IMR-90 (cell line): ENCODE measurements at regions not wholly inside any gene's neighbourhood (a gene's known extent, or its start where the extent isn't known, plus 50 kb on each side); places are given as distances from the start of the nearest gene placed in this dataset.
A peak's percentile ranks its signal among the peaks of the same experiment; 100 is the strongest.

Experiments
- ATAC-seq: fragments of 200-7000 bp; cut with Tn5 transposase; 2 replicates; pipeline ENCODE4 v1.9.1; 2020; ENCODE audit warnings: low read depth, mild to moderate bottlenecking, moderate library complexity
- BruUV-seq: library from RNA; stranded (reverse); fragments of 400-500 nt; replicated peaks from 2 replicates; lab custom pipeline; 2021; lab: Mats Ljungman, UMichigan
- CTCF ChIA-PET: fragments of 300-600 bp; formaldehyde crosslinking; extraction: SDS; loops from one replicate; lab custom pipeline; 2021; ENCODE audit warnings: antibody characterized with exemption; lab: Yijun Ruan, JAX
- POLR2A ChIA-PET: fragments of 300-600 bp; sonication (Branson Sonifier 250); formaldehyde crosslinking; loops from one replicate; lab custom pipeline; 2022; ENCODE audit warnings: antibody characterized with exemption; ENCODE audit not compliant: unreplicated experiment; lab: Charles Lee
- DNase-seq: peaks from one replicate; pipeline ENCODE4 v3.0.0; 2013
- H2AFZ ChIP-seq: replicated peaks from 2 replicates; pipeline ENCODE3; 2013; ENCODE audit warnings: low read length, mild to moderate bottlenecking; ENCODE audit not compliant: poor library complexity
- H2AK5ac ChIP-seq: 2 replicates; pipeline ENCODE4 v1.6.1; 2013; ENCODE audit warnings: low read depth, low read length, inconsistent platforms
- H2AK9ac ChIP-seq: replicated peaks from 2 replicates; pipeline ENCODE3; 2013; ENCODE audit warnings: mild to moderate bottlenecking, low read depth, low read length, moderate library complexity; ENCODE audit not compliant: poor library complexity
- H2BK120ac ChIP-seq: 2 replicates; pipeline ENCODE4 v1.6.1; 2013; ENCODE audit warnings: low read depth, low read length, inconsistent platforms
- H2BK15ac ChIP-seq: 3 replicates; pipeline ENCODE4 v1.6.1; 2013; ENCODE audit warnings: low read depth, low read length, inconsistent platforms
- H2BK20ac ChIP-seq: 2 replicates; pipeline ENCODE4 v1.6.1; 2013; ENCODE audit warnings: low read depth, mild to moderate bottlenecking, inconsistent platforms, low read length, moderate library complexity
- H2BK5ac ChIP-seq: 2 replicates; pipeline ENCODE4 v1.6.1; 2013; ENCODE audit warnings: mild to moderate bottlenecking, low read depth, low read length, inconsistent platforms; ENCODE audit not compliant: poor library complexity, severe bottlenecking
- H3K14ac ChIP-seq: replicated peaks from 2 replicates; pipeline ENCODE4 v1.6.1; 2013; ENCODE audit warnings: low read depth, low read length, inconsistent platforms
- H3K18ac ChIP-seq: 2 replicates; pipeline ENCODE4 v1.6.1; 2013; ENCODE audit warnings: low read depth, low read length, control low read depth
- H3K23ac ChIP-seq: 2 replicates; pipeline ENCODE4 v1.6.1; 2013; ENCODE audit warnings: low read depth, low read length, inconsistent platforms
- H3K27ac ChIP-seq: 2 replicates; pipeline ENCODE4 v1.5.1; 2013; ENCODE audit warnings: mild to moderate bottlenecking, control low read depth, low read length; ENCODE audit not compliant: insufficient read depth
- H3K27me3 ChIP-seq: 2 replicates; pipeline ENCODE4 v1.6.1; 2013; ENCODE audit warnings: low read length; ENCODE audit not compliant: control insufficient read depth, insufficient read depth
- H3K36me3 ChIP-seq: 2 replicates; pipeline ENCODE4 v1.6.1; 2013; ENCODE audit warnings: low read length, mixed read lengths; ENCODE audit not compliant: control insufficient read depth, insufficient read depth
- H3K4ac ChIP-seq: 2 replicates; pipeline ENCODE4 v1.6.1; 2013; ENCODE audit warnings: low read depth, low read length, inconsistent platforms
- H3K4me1 ChIP-seq: 2 replicates; pipeline ENCODE4 v1.6.1; 2013; ENCODE audit warnings: low read length, mixed read lengths; ENCODE audit not compliant: control insufficient read depth, insufficient read depth
- H3K4me2 ChIP-seq: 2 replicates; pipeline ENCODE4 v1.6.1; 2013; ENCODE audit warnings: low read depth, mild to moderate bottlenecking, control low read depth, low read length, moderate library complexity
- H3K4me3 ChIP-seq: 2 replicates; pipeline ENCODE4 v1.5.1; 2013; ENCODE audit warnings: low read depth, mild to moderate bottlenecking, control low read depth, low read length, moderate library complexity; ENCODE audit not compliant: insufficient read depth
- H3K56ac ChIP-seq: 2 replicates; pipeline ENCODE4 v1.6.1; 2013; ENCODE audit warnings: low read length, inconsistent platforms; ENCODE audit not compliant: insufficient read depth; ENCODE audit errors: extremely low read depth
- H3K79me1 ChIP-seq, 2 experiments: 2 replicates each; pipeline ENCODE4 v1.6.1; 2013; ENCODE audit warnings: low read length in 2 of 2, inconsistent platforms in 1 of 2, low read depth in 1 of 2
- H3K9ac ChIP-seq: 2 replicates; pipeline ENCODE4 v1.6.1; 2013; ENCODE audit warnings: low read depth, low read length, control low read depth
- H3K9me1 ChIP-seq: 2 replicates; pipeline ENCODE4 v1.6.1; 2013; ENCODE audit warnings: low read length, inconsistent platforms; ENCODE audit not compliant: insufficient read depth
- H3K9me3 ChIP-seq: 2 replicates; pipeline ENCODE4 v1.6.1; 2013; ENCODE audit warnings: low read length; ENCODE audit not compliant: control insufficient read depth, insufficient read depth
- H4K20me1 ChIP-seq: 2 replicates; pipeline ENCODE4 v1.6.1; 2013; ENCODE audit warnings: low read length, inconsistent platforms; ENCODE audit not compliant: insufficient read depth
- H4K5ac ChIP-seq: 2 replicates; pipeline ENCODE4 v1.6.1; 2013; ENCODE audit warnings: mild to moderate bottlenecking, low read depth, low read length, control low read depth
- H4K8ac ChIP-seq, 2 experiments: 2 replicates each; pipeline ENCODE4 v1.6.1; 2013; ENCODE audit warnings: low read depth in 2 of 2, low read length in 2 of 2, control low read depth in 1 of 2, inconsistent platforms in 1 of 2
- H4K91ac ChIP-seq: 2 replicates; pipeline ENCODE4 v1.6.1; 2013; ENCODE audit warnings: low read depth, low read length, inconsistent platforms; ENCODE audit not compliant: insufficient read depth
- BHLHE40 ChIP-seq: fragments of 150-350 bp; IDR thresholded peaks from 2 replicates; pipeline ENCODE4 v1.6.1; 2016; ENCODE audit warnings: mild to moderate bottlenecking, low read depth, low read length
- CEBPB ChIP-seq: IDR thresholded peaks from 2 replicates; pipeline ENCODE4 v1.6.1; 2012; ENCODE audit warnings: low read depth, low read length, improper control_type of control experiment
- CHD1 ChIP-seq: IDR thresholded peaks from 2 replicates; pipeline ENCODE4 v1.6.1; 2012; ENCODE audit warnings: low read depth, low read length, improper control_type of control experiment
- CTCF ChIP-seq: conservative IDR thresholded peaks from 2 replicates; pipeline ENCODE4 v1.5.1; 2012; ENCODE audit warnings: mild to moderate bottlenecking, low read depth, low read length, improper control_type of control experiment
- ELK1 ChIP-seq: fragments of 150-350 bp; IDR thresholded peaks from 2 replicates; pipeline ENCODE4 v1.6.1; 2016; ENCODE audit warnings: low read depth, mild to moderate bottlenecking, low read length, moderate library complexity, borderline replicate concordance
- FOS ChIP-seq: fragments of 150-350 bp; IDR thresholded peaks from 2 replicates; pipeline ENCODE4 v1.6.1; 2016; ENCODE audit warnings: low read depth, low read length
- MAFK ChIP-seq: IDR thresholded peaks from 2 replicates; pipeline ENCODE4 v1.6.1; 2012; ENCODE audit warnings: low read depth, low read length, improper control_type of control experiment
- MAZ ChIP-seq: IDR thresholded peaks from 2 replicates; pipeline ENCODE4 v1.6.1; 2012; ENCODE audit warnings: low read depth, mild to moderate bottlenecking, low read length, improper control_type of control experiment, moderate library complexity, borderline replicate concordance
- MXI1 ChIP-seq: IDR thresholded peaks from 2 replicates; pipeline ENCODE4 v1.6.1; 2012; ENCODE audit warnings: low read depth, mild to moderate bottlenecking, low read length, moderate library complexity, borderline replicate concordance
- NFE2L2 ChIP-seq: fragments of 150-350 bp; IDR thresholded peaks from 2 replicates; pipeline ENCODE4 v1.6.1; 2016; ENCODE audit warnings: low read depth, mild to moderate bottlenecking, low read length
- POLR2A ChIP-seq: IDR thresholded peaks from 2 replicates; pipeline ENCODE4 v1.6.1; 2012; ENCODE audit warnings: mild to moderate bottlenecking, low read depth, low read length
- RAD21 ChIP-seq: IDR thresholded peaks from 2 replicates; pipeline ENCODE4 v1.6.1; 2012; ENCODE audit warnings: low read length, improper control_type of control experiment
- RCOR1 ChIP-seq: IDR thresholded peaks from 2 replicates; pipeline ENCODE4 v1.6.1; 2012; ENCODE audit warnings: mild to moderate bottlenecking, low read length, improper control_type of control experiment; ENCODE audit not compliant: insufficient replicate concordance
- RFX5 ChIP-seq: IDR thresholded peaks from 2 replicates; pipeline ENCODE4 v1.8.0; 2012; ENCODE audit warnings: low read depth, mild to moderate bottlenecking, low read length, moderate library complexity
- SMC3 ChIP-seq: fragments of 150-350 bp; IDR thresholded peaks from 2 replicates; pipeline ENCODE4 v1.6.1; 2016; ENCODE audit warnings: low read depth, mild to moderate bottlenecking, antibody characterized with exemption, low read length, moderate library complexity
- USF2 ChIP-seq: fragments of 150-350 bp; IDR thresholded peaks from 2 replicates; pipeline ENCODE4 v1.6.1; 2017; ENCODE audit warnings: mild to moderate bottlenecking, antibody characterized with exemption, low read length, low read depth
- WGBS, 2 experiments: methylation state at CpG; one replicate each; pipeline versions ENCODE4 v1.1.5 to v1.1.7; 2013; ENCODE audit warnings: missing lambda C conversion rate in 2 of 2; ENCODE audit not compliant: insufficient read length in 1 of 2; ENCODE audit errors: extremely low coverage in 2 of 2; 5-methylcytosine and 5-hydroxymethylcytosine counted together
- dilution Hi-C: fragments of 300-500 bp; cut with HindIII; formaldehyde crosslinking; loops from one replicate; pipeline ENCODE4 v1.14.3; 2018; ENCODE audit warnings: low sequenced_read_pairs; ENCODE audit not compliant: unreplicated experiment
- in situ Hi-C: fragments of 300-500 bp; cut with MboI; formaldehyde crosslinking; loops from 3 replicates; pipeline ENCODE4 v1.14.3; 2019; ENCODE audit warnings: low sequenced_read_pairs, inconsistent platforms, mixed read lengths
- intact Hi-C: fragments of 100-400 bp; cut with micrococcal nuclease; formaldehyde crosslinking; loops from 2 replicates; pipeline ENCODE4 v1.10.0; 2022

GRCh38 chr2:225891013-225891412 is 491.5 kb downstream of the NYAP2 start:
- no peak overlapping the region for H3K56ac ChIP-seq
- in situ Hi-C loops = loop anchor here (25.0 kb wide), 1 partner anchor 296 kb away; no protein-coding TSS in a partner anchor
- no peak overlapping the region for H3K14ac ChIP-seq
- H3K4ac ChIP-seq = peak overlapping the region; percentile 28; the same call in 1 of the 2 replicates
- no peaks in the 10 kb centered on the region for H4K20me1 ChIP-seq
- no peak for ATAC-seq
- no peak overlapping the region for H2AFZ ChIP-seq
- no peaks in the 10 kb centered on the region for H3K9me3 ChIP-seq
- no peak overlapping the region for H2AK9ac ChIP-seq
- no peak overlapping the region for H3K23ac ChIP-seq
- peak overlapping the region; percentile 10; the same call in 1 of the 2 replicates for H2BK120ac ChIP-seq
- peak overlapping the region; percentile 62 for H2BK20ac ChIP-seq
- no peak for DNase-seq
- BruUV-seq = no TSS peak
- no peaks in the 10 kb centered on the region for H3K36me3 ChIP-seq
- no peak overlapping the region for H2AK5ac ChIP-seq
- H4K8ac ChIP-seq = peak overlapping the region in 1 of 2 experiments; percentile 54; a peak in 2 of 4 replicates
- no peak overlapping the region for H3K4me2 ChIP-seq
- H3K27me3 ChIP-seq = no peaks in the 10 kb centered on the region
- intact Hi-C loops = loop anchor here (5.0 kb wide), 1 partner anchor 141 kb away; no protein-coding TSS in a partner anchor
- H4K5ac ChIP-seq = no peak overlapping the region
- H3K27ac ChIP-seq = no peak overlapping the region
- ChIA-PET POLR2A (no interaction called here), CTCF (no interaction called here)
- H4K91ac ChIP-seq = no peak overlapping the region
- WGBS, 2 experiments = no CpG with 5 or more reads among the region's 2 CpGs
- no peak overlapping the region; the same call in 1 of the 2 replicates for H3K18ac ChIP-seq
- H3K79me1 ChIP-seq = no peaks in the 10 kb centered on the region
- 0 out of 3 replicates have a peak overlapping the region, but pooled peaks have one; percentile 44 for H2BK15ac ChIP-seq
- peaks cover 10% of the 10 kb centered on the region for H3K4me1 ChIP-seq
- H3K4me3 ChIP-seq = no peak overlapping the region
- H2BK5ac ChIP-seq = no peak overlapping the region
- no peak for TF ChIP-seq RAD21
- TF ChIP-seq FOS = no peak
- no peak for TF ChIP-seq CHD1
- no peak for TF ChIP-seq MAZ
- no peak for TF ChIP-seq CEBPB
- TF ChIP-seq CTCF = no peak
- TF ChIP-seq RCOR1 = no peak
- no peak for TF ChIP-seq BHLHE40
- no peak for TF ChIP-seq RFX5
- TF ChIP-seq SMC3 = no peak
- TF ChIP-seq USF2 = no peak
- TF ChIP-seq MAFK = no peak
- TF ChIP-seq NFE2L2 = no peak
- TF ChIP-seq ELK1 = no peak
- no peak for TF ChIP-seq POLR2A
- TF ChIP-seq MXI1 = no peak
- dilution Hi-C loops = no loop called here
- H3K9me1 ChIP-seq = 0 out of 2 replicates have a peak, but pooled peaks cover 3% of the 10 kb centered on the region
- no peak overlapping the region for H3K9ac ChIP-seq
